Kidney (tissue), 13 donors: ENCODE measurements at regions not wholly inside any gene's neighbourhood (a gene's known extent, or its start where the extent isn't known, plus 50 kb on each side); places are given as distances from the start of the nearest gene placed in this dataset.

Source experiments
- DNase-seq, 5 donors: peaks; one replicate each; pipeline ENCODE4 v3.0.0-alpha.2; 2013 to 2020
- FAIRE-seq: peaks from 2 replicates; lab custom pipeline; 2012; peaks lifted over from hg19 to GRCh38; lab: Jason Lieb, UNC
- H3K27ac ChIP-seq, 2 donors: one replicate each; pipeline ENCODE4 v1.7.0; 2013; ENCODE audit warnings: low read depth in 2 of 2, low read length in 2 of 2, inconsistent platforms in 1 of 2
- H3K27me3 ChIP-seq: one replicate; pipeline ENCODE4 v1.7.1; 2013; ENCODE audit warnings: low read length, inconsistent platforms; ENCODE audit not compliant: control insufficient read depth, insufficient read depth
- H3K36me3 ChIP-seq, 3 donors: one replicate each; pipeline versions ENCODE4 v1.7.0 to v1.7.1; 2013; ENCODE audit warnings: low read length in 3 of 3, control low read depth in 1 of 3, inconsistent platforms in 1 of 3; ENCODE audit not compliant: insufficient read depth in 3 of 3, control insufficient read depth in 2 of 3
- H3K4me1 ChIP-seq, 3 donors: one replicate each; pipeline versions ENCODE4 v1.7.0 to v1.7.1; 2013; ENCODE audit warnings: low read length in 3 of 3, inconsistent platforms in 1 of 3, low read depth in 1 of 3; ENCODE audit not compliant: control insufficient read depth in 2 of 3, insufficient read depth in 2 of 3
- H3K4me3 ChIP-seq, 3 donors: one replicate each; pipeline versions ENCODE4 v1.7.0 to v1.8.1; 2013; ENCODE audit warnings: low read length in 3 of 3, control low read depth in 1 of 3, inconsistent platforms in 1 of 3
- H3K9ac ChIP-seq, 3 donors: one replicate each; pipeline versions ENCODE4 v1.7.0 to v1.7.1; 2013; ENCODE audit warnings: low read length in 3 of 3, control low read depth in 1 of 3, inconsistent platforms in 1 of 3
- H3K9me3 ChIP-seq, 3 donors: one replicate each; pipeline versions ENCODE4 v1.7.0 to v1.7.1; 2013; ENCODE audit warnings: low read length in 3 of 3, control low read depth in 1 of 3, inconsistent platforms in 1 of 3; ENCODE audit not compliant: control insufficient read depth in 2 of 3, insufficient read depth in 1 of 3
- intact Hi-C: fragments of 100-400 bp; cut with DNase I; formaldehyde crosslinking; loops from one replicate; pipeline ENCODE4 v1.11.1; 2022
- TF ChIP-seq, protein P1 (sequence below): IDR thresholded peaks from 3 replicates; pipeline ENCODE4 v1.5.1; 2012; ENCODE audit warnings: mild to moderate bottlenecking, moderate library complexity, borderline replicate concordance; ENCODE audit not compliant: insufficient read depth; ENCODE audit errors: extremely low read depth
- donor health status: control.
- donor health status: control.
- donor health status: control.
- donor health status: control.
- donor health status: control.
- donor health status: DM: yes; HTN: yes; CAD: no.
- donor health status: Normal renal cell carcinoma (clear cell type).

DNA sequence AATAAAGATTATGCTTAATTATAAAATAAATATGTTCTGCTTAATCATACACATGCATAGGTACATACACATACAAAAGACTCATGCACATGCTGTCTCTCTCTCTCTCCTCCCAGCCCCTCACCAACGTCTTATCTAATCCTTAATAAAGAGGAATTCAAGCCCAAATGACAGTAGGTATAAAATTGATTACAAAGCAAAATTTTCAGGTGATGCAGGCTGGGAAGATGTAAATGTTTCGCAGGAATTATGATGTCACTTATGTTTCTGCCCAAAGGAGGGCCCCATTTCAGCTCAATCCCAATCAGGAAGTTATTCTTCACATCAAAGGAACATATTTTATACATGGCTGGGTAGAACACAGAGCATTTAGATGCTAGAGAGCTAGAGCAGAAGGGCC, 284.6 kb upstream of the ID4 start:
- TF ChIP-seq, protein P1, sequence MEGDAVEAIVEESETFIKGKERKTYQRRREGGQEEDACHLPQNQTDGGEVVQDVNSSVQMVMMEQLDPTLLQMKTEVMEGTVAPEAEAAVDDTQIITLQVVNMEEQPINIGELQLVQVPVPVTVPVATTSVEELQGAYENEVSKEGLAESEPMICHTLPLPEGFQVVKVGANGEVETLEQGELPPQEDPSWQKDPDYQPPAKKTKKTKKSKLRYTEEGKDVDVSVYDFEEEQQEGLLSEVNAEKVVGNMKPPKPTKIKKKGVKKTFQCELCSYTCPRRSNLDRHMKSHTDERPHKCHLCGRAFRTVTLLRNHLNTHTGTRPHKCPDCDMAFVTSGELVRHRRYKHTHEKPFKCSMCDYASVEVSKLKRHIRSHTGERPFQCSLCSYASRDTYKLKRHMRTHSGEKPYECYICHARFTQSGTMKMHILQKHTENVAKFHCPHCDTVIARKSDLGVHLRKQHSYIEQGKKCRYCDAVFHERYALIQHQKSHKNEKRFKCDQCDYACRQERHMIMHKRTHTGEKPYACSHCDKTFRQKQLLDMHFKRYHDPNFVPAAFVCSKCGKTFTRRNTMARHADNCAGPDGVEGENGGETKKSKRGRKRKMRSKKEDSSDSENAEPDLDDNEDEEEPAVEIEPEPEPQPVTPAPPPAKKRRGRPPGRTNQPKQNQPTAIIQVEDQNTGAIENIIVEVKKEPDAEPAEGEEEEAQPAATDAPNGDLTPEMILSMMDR = no peak
- DNase-seq = no peak

DNA sequence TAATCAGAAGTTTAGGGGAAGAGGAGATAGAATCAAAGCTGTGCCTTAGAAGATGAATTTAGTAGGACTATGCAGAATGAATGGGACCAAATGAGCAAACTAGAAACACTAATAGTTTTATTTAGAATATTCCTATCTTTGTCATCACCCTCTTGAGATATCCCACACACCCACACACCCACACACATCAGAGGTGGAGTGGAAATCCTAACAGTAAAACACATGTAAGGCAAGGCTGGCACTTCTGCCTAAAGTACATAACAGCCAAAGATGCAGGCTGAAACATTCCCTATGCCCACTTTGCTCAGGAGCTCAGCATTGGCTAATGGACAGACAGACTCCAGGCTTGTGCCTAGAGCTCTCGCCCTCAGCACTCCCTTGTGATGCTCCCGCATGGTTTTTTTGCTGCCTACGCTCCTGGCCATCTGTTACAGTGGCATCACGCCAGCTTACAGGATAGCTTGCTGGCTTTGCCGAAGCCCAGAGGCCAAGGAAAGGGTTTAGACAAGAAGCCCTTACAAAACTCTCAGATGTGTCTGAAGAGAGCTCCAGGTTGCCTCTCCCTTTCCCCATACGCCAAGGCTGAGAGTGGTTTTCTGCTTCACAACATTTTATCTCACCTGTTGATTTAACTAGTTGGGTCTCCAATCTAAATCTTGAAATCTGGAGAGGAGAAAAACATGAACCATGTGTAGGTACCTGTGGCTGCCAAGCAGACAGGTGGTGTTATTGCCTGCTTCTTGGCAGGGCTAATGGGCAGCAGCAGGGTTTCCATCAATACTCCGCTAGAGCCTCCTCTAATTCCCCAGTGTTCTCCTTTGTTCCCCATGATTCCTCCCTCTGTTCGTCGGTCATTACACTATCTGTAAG, 282.6 kb upstream of the ID4 start:
- no peaks in the 10 kb centered on the region for H3K4me1 ChIP-seq
- no peak for DNase-seq
- TF ChIP-seq, protein P1 = no peak
- H3K4me3 ChIP-seq = no peak overlapping the region
- intact Hi-C loops = no loop called here
- no peak overlapping the region for H3K9ac ChIP-seq
- no peak overlapping the region for H3K27ac ChIP-seq
- FAIRE-seq = no peak
- no peaks in the 10 kb centered on the region for H3K9me3 ChIP-seq
- no peaks in the 10 kb centered on the region for H3K36me3 ChIP-seq
- no peaks in the 10 kb centered on the region for H3K27me3 ChIP-seq

More for the DNA sequence above, 284.6 kb upstream of the ID4 start:
- no peak overlapping the region for H3K4me3 ChIP-seq
- no peak overlapping the region for H3K27ac ChIP-seq
- H3K36me3 ChIP-seq = no peaks in the 10 kb centered on the region
- no peak for FAIRE-seq
- no peak overlapping the region for H3K9ac ChIP-seq
- no peaks in the 10 kb centered on the region for H3K27me3 ChIP-seq
- no peaks in the 10 kb centered on the region for H3K9me3 ChIP-seq
- intact Hi-C loops = no loop called here
- no peaks in the 10 kb centered on the region for H3K4me1 ChIP-seq

DNA sequence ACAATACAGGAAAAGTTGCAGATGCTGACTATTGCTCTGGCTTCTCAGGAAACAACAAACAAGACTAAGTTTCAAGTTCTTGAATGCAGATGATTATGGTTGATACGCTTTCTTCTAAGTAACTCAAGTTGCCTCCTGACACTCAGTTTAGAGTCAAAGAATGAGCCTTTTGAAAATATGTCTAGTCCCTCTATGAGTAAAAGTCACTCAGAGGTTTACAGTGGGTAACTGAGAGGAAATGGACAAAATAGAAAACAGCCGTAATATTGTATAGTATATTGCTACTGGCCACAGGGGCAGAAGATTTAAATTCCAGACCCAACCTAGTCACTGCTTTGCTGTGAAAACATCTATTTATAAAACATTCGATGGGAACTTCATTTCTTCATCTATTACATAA, 280.0 kb upstream of the ID4 start:
- FAIRE-seq (no peak), DNase-seq (no peak)
- intact Hi-C loops = no loop called here
- Histone ChIP-seq H3K36me3 (no peaks in the 10 kb centered on the region), H3K9me3 (no peaks in the 10 kb centered on the region), H3K27ac (no peak overlapping the region), H3K9ac (no peak overlapping the region), H3K27me3 (no peaks in the 10 kb centered on the region), H3K4me1 (no peaks in the 10 kb centered on the region), H3K4me3 (no peak overlapping the region)
- TF ChIP-seq, protein P1 = no peak
